DMS 273 (cell line): ENCODE measurements at regions not wholly inside any gene's neighbourhood (a gene's known extent, or its start where the extent isn't known, plus 50 kb on each side); places are given as distances from the start of the nearest gene placed in this dataset.
A peak's percentile ranks its signal among the peaks of the same experiment; 100 is the strongest.
"Not testable (repeated sequence)": the region's sequence is repeated elsewhere in the genome, so short reads cannot be mapped to it uniquely, and the experiment has no call there.

Source experiments
- DNase-seq: peaks from one replicate; lab custom pipeline; 2025; ENCODE audit not compliant: unreplicated experiment; lab: John Stamatoyannopoulos, UW

GRCh38 chr13:44815623-44816022 is 173.6 kb downstream of the NUFIP1 start:
- DNase-seq = no peak

- DNase-seq = no peak
These were observed 174.4 kb downstream of the NUFIP1 start for GRCh38 chr13:44814836-44815235.

- DNase-seq = no peak
These were observed 175.1 kb downstream of the NUFIP1 start for GRCh38 chr13:44814161-44814560.

- no peak for DNase-seq
These were observed 176.5 kb downstream of the NUFIP1 start for GRCh38 chr13:44812818-44813217.

- DNase-seq = peak; percentile 70
These were observed 179.0 kb downstream of the NUFIP1 start for GRCh38 chr13:44810061-44810840.

GRCh38 chr13:44809190-44809589 is 180.1 kb downstream of the NUFIP1 start:
- DNase-seq = no peak

GRCh38 chr13:44808185-44808584 is 181.1 kb downstream of the NUFIP1 start:
- no peak for DNase-seq

GRCh38 chr13:44807449-44808034 is 181.7 kb downstream of the NUFIP1 start:
- DNase-seq = no peak

GRCh38 chr13:44806826-44807225 is 182.4 kb downstream of the NUFIP1 start:
- DNase-seq = no peak

- no peak for DNase-seq
These were observed 183.7 kb downstream of the NUFIP1 start for GRCh38 chr13:44805585-44805984.

- DNase-seq = no peak
These were observed 185.9 kb downstream of the NUFIP1 start for GRCh38 chr13:44803390-44803789.

GRCh38 chr13:44802491-44802890 is 186.8 kb downstream of the NUFIP1 start:
- DNase-seq = no peak

GRCh38 chr13:44801990-44802389 is 187.3 kb downstream of the NUFIP1 start:
- peak; percentile 26 for DNase-seq

- DNase-seq = no peak
These were observed 188.6 kb downstream of the NUFIP1 start for GRCh38 chr13:44800626-44801025.

- DNase-seq = no peak
These were observed 191.6 kb downstream of the NUFIP1 start for GRCh38 chr13:44797685-44798084.

- no peak for DNase-seq
These were observed 192.4 kb downstream of the NUFIP1 start for GRCh38 chr13:44796597-44797490.

GRCh38 chr13:44796039-44796438 is 193.2 kb downstream of the NUFIP1 start:
- DNase-seq = not testable (repeated sequence)

- DNase-seq = no peak
These were observed 194.1 kb downstream of the NUFIP1 start for GRCh38 chr13:44795176-44795575.

- DNase-seq = no peak
These were observed 197.2 kb downstream of the NUFIP1 start for GRCh38 chr13:44792096-44792495.

- no peak for DNase-seq
These were observed 199.0 kb downstream of the NUFIP1 start for GRCh38 chr13:44790289-44790688.

GRCh38 chr13:44787617-44788016 is 201.7 kb downstream of the NUFIP1 start:
- no peak for DNase-seq

GRCh38 chr13:44786756-44787155 is 202.5 kb downstream of the NUFIP1 start:
- no peak for DNase-seq
